A673 (cell line): ENCODE measurements at regions not wholly inside any gene's neighbourhood (a gene's known extent, or its start where the extent isn't known, plus 50 kb on each side); places are given as distances from the start of the nearest gene placed in this dataset.

Source experiments
- BruUV-seq: library from RNA; stranded (reverse); fragments of 400-500 nt; replicated peaks from 2 replicates; lab custom pipeline; 2021; lab: Mats Ljungman, UMichigan
- CTCF ChIA-PET: fragments of 300-600 bp; sonication (Branson Sonifier 250); formaldehyde crosslinking; loops from one replicate; lab custom pipeline; 2022; ENCODE audit warnings: antibody characterized with exemption; lab: Charles Lee
- POLR2A ChIA-PET: fragments of 300-600 bp; sonication (Branson Sonifier 250); formaldehyde crosslinking; loops from one replicate; lab custom pipeline; 2022; ENCODE audit warnings: antibody characterized with exemption; ENCODE audit not compliant: low non-redundant PET; lab: Charles Lee
- DNase-seq: peaks from one replicate; pipeline ENCODE4 v3.0.0-alpha.2; 2015; ENCODE audit warnings: low spot score
- H3K27ac ChIP-seq: fragments of 200-600 bp; sonication (generic); 2 replicates; pipeline ENCODE4 v1.5.1; 2016; ENCODE audit warnings: mixed run types, low read depth, mild to moderate bottlenecking, mixed read lengths, antibody characterized with exemption, low read length; ENCODE audit not compliant: poor library complexity, severe bottlenecking
- H3K27me3 ChIP-seq: fragments of 200-600 bp; sonication (generic); replicated peaks from 2 replicates; pipeline ENCODE4 v1.6.1; 2017; ENCODE audit warnings: mixed run types, low read depth, mild to moderate bottlenecking, mixed read lengths, antibody characterized with exemption, low read length; ENCODE audit not compliant: insufficient read depth, poor library complexity
- H3K36me3 ChIP-seq: fragments of 200-600 bp; sonication (generic); 2 replicates; pipeline ENCODE4 v1.6.1; 2016; ENCODE audit warnings: mixed run types, mild to moderate bottlenecking, mixed read lengths, antibody characterized with exemption, low read length; ENCODE audit not compliant: insufficient read depth, poor library complexity, severe bottlenecking
- H3K4me1 ChIP-seq: fragments of 200-600 bp; sonication (generic); 2 replicates; pipeline ENCODE4 v1.6.1; 2017; ENCODE audit warnings: mixed run types, mild to moderate bottlenecking, mixed read lengths, antibody characterized with exemption, low read length; ENCODE audit not compliant: insufficient read depth, poor library complexity, severe bottlenecking
- H3K4me3 ChIP-seq: fragments of 200-600 bp; sonication (generic); 2 replicates; pipeline ENCODE4 v1.5.1; 2016; ENCODE audit warnings: low read depth, mixed run types, mild to moderate bottlenecking, mixed read lengths, low read length; ENCODE audit not compliant: poor library complexity, severe bottlenecking
- H3K9me3 ChIP-seq: fragments of 200-600 bp; sonication (generic); 2 replicates; pipeline ENCODE4 v1.6.1; 2016; ENCODE audit warnings: mixed run types, low read depth, mild to moderate bottlenecking, mixed read lengths, antibody characterized with exemption, low read length; ENCODE audit not compliant: poor library complexity, severe bottlenecking
- CTCF ChIP-seq: fragments of 300-800, 200-600 bp; sonication (generic); conservative IDR thresholded peaks from 2 replicates; pipeline ENCODE4 v1.5.1; 2017; ENCODE audit warnings: low read depth, mild to moderate bottlenecking, antibody characterized with exemption, low read length, moderate library complexity, mixed read lengths
- EZH2 ChIP-seq: fragments of 200-600 bp; sonication (generic); IDR thresholded peaks from 2 replicates; pipeline ENCODE4 v1.6.1; 2017; ENCODE audit warnings: borderline replicate concordance, low read depth, mild to moderate bottlenecking, mixed read lengths, antibody characterized with exemption, low read length; ENCODE audit not compliant: poor library complexity, severe bottlenecking
- intact Hi-C: fragments of 100-400 bp; cut with micrococcal nuclease; formaldehyde crosslinking; loops from one replicate; pipeline ENCODE4 v1.10.0; 2022; ENCODE audit not compliant: unreplicated experiment

GRCh38 chr16:55083052-55083451 is 152.4 kb downstream of the IRX5 start:
- TF ChIP-seq CTCF (no peak), EZH2 (no peak)
- intact Hi-C loops: no loop called here
- no peak overlapping the region for H3K4me3 ChIP-seq
- ChIA-PET CTCF (no interaction called here), POLR2A (no interaction called here)
- BruUV-seq: no TSS peak
- H3K36me3 ChIP-seq: no peaks in the 10 kb centered on the region
- H3K9me3 ChIP-seq: no peaks in the 10 kb centered on the region
- no peaks in the 10 kb centered on the region for H3K27me3 ChIP-seq
- no peak overlapping the region for H3K27ac ChIP-seq
- DNase-seq: no peak
- no peaks in the 10 kb centered on the region for H3K4me1 ChIP-seq

GRCh38 chr16:55088098-55088497 is 157.4 kb downstream of the IRX5 start:
- intact Hi-C loops: no loop called here
- TF ChIP-seq EZH2 (no peak), CTCF (no peak)
- Histone ChIP-seq H3K9me3 (no peaks in the 10 kb centered on the region), H3K4me1 (no peaks in the 10 kb centered on the region), H3K4me3 (no peak overlapping the region), H3K27ac (no peak overlapping the region), H3K27me3 (no peaks in the 10 kb centered on the region), H3K36me3 (no peaks in the 10 kb centered on the region)
- CTCF ChIA-PET: no interaction called here
- no peak for DNase-seq
- POLR2A ChIA-PET: no interaction called here
- no TSS peak for BruUV-seq

- BruUV-seq: no TSS peak
- TF ChIP-seq CTCF: no peak
- no peak for TF ChIP-seq EZH2
- no peak for DNase-seq
- Histone ChIP-seq H3K27ac (no peak overlapping the region), H3K9me3 (no peaks in the 10 kb centered on the region), H3K4me1 (no peaks in the 10 kb centered on the region), H3K27me3 (no peaks in the 10 kb centered on the region), H3K4me3 (no peak overlapping the region), H3K36me3 (no peaks in the 10 kb centered on the region)
- POLR2A ChIA-PET: no interaction called here
- CTCF ChIA-PET: no interaction called here
- intact Hi-C loops: no loop called here
Measured at GRCh38 chr16:55089600-55089999, 158.9 kb downstream of the IRX5 start.
